ENCODE measurements at regions not wholly inside any gene's neighbourhood (a gene's known extent, or its start where the extent isn't known, plus 50 kb on each side); places are given as distances from the start of the nearest gene placed in this dataset.

DNA sequence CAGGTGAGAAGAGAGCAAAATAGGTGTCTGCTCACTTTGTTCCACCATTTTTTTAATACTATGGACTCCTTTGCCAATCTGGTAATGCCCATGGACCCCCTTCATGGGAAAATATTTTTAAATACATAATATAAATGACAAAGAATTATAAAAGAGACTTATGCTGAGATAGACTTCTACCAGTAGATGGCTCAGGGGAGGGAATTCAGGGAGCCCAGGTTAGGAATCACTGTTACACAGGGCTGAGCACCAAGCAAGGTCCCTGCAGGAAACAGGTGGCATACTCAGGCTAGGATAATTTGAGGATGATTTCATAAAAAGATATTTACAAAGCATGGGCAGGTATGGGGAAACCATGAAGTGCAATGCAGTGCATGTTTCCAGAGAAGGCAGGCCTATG lies 525.9 kb downstream of the FGF9 start:
- DNase-seq = no peak

DNA sequence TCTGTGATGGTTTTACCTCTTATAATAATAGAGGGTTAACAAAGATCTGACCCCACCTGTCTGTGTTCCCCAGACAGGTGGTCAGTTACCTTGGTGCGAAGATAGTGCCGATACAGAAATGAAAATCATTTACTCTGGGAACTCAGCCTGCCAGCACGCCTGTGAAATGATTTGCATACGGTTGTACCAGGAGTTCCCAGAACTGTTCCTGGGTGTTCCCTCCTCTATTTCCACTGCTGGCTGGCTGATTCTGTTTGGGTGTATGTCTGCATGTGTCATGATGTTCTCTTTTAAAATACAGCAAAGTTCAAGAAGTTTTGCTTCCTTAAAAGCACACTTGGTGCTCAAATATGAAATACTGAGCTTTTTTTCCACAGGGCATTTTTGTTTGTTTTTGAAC lies 527.1 kb downstream of the FGF9 start:
- no peak for DNase-seq

DNA sequence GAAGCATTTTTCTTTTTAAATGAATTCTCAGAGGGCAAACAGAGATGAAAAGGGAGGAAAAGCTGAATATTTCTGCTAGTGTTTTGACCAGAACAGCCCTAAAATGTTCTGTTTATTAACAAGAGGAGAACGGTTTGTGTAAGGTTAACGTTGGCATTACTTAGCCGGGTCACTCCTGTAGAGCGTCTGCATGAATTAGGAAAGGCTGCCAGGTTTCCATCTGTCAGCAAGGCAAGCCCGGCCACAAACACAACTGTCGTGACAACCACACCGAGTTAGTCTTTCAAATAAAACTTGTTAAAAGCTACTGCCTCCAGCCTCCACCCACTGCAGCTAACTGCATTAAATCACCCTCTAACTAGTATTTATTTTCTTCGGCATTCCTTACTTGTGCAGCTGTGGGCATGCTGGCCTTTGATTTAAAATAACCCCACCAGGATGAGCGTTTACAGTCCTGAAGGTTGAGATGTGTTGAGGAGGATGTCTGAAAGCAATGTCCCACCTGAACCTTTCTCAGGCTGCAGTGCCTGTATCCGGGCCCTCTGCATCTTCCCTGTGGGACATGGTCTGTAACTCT lies 527.9 kb downstream of the FGF9 start:
- DNase-seq = no peak

DNA sequence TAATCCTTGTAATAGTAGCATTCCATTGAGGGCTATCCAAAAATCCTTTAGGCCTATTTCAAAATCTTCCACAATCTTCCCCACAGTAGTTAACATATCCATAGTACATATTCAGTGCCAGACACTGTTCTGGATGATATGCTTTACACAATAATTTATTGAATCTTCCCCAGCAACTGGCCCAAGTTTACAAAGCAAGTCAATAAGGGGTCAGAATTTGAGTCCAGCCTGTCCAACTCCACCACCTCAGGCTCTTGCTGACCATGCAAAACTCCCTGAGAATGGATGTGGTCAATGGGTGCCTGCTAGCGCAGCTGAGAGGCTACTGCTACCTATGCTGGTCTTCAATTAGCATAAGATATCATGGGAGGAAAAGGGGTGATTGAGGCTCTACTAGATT lies 529.6 kb downstream of the FGF9 start:
- DNase-seq = no peak

DNA sequence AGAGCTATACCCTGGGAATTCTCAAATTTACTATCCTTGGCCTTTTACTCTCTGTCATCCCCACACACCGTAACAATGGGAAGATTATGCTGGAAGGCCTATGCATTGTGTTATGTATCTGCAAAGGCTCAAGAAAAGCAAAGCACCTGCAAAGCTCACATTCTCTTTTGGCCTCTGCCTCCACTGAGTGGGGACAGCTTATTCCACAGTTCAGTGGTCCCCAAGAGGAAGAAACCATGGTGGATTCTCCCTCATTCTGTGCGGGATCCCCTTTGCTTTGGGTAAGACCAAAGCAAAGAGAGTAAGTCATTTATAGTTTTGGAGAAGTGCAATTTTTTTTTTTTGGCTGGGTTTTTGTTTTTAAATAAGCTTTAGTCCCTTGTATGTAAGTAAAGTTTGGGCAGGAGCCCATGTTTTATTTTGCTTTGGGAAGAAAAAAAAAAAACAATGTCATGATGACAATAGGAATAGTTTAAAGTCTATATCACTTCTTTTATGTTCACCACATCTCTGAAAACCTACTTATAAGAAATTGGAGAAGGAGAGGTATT lies 530.6 kb downstream of the FGF9 start:
- no peak for DNase-seq

DNA sequence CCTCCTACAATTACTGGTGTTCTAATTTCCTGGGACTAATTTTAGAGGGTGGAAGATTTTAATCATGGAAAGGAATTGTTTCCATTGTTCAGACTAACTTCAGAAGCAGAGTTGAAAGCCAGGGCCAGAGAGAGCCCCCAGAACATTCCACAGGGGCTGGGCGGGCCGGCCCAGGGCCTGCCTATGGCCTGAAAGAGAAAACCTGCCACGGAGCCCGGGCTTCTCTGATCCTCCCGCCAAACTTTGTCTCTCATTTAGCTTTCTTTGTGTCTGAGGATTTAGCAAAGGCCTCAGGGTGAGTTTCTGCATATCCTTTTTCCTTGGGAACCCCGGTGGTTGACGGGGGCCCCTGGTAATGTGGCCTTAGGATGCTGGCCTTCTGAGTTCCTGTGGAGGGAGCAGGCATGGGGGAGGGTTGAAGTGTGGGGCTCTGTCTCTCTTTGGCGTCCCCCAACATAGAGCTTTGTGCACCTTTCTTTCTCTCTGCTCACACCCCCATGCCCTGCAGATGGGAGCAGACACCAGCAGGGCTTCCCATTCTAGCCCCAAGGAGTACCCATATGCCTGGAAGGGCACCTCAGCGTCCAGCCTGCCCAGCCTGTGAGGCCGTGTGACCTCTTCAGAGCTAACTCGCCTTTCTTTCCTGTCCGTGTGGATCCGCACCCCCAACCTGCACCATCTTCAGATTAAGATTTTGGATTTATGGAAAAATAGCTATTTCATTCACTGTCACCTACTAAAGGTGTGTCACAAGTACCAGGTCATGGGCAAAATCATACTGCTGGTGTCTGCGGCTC lies 539.5 kb downstream of the FGF9 start:
- DNase-seq = no peak

DNA sequence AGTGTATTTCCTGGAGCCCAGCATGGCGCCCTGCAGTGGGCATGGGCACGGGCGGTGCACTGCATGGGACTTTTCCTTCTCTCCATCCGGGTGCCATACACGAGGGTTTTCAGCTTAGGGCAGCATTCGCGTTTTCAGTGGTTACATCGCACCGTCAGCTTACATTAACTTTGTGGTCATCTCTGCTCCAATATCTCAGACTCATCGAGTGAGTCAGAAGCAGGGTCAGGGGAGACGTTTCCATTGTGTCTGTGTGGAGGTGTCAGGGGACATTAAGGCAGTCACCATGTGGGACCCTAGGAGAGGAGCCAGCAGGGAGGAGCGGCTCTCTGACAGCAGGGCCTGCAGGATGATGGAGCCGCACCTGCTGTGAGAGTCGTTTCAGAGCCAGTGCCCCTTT lies 541.0 kb downstream of the FGF9 start:
- DNase-seq = no peak

DNA sequence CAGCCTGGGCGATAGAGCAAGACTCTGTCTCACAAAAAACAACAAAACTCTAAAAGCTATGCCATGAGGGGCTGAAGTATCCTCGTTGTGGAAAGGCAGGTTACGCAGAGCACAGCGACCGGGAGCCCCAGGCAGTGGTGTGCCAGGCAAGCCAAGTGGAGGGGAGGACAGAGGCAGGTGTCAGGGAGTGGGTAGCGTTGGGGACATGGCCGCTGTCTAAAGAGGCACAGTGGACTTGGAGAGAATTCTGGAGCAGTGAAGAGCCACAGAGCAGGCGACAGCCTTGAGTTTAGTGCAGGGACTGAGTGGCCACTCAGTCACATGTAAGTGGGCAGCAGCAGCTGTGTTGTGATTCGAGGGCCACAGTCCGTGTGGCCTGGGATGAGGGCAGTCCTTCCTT lies 541.7 kb downstream of the FGF9 start:
- no peak for DNase-seq

DNA sequence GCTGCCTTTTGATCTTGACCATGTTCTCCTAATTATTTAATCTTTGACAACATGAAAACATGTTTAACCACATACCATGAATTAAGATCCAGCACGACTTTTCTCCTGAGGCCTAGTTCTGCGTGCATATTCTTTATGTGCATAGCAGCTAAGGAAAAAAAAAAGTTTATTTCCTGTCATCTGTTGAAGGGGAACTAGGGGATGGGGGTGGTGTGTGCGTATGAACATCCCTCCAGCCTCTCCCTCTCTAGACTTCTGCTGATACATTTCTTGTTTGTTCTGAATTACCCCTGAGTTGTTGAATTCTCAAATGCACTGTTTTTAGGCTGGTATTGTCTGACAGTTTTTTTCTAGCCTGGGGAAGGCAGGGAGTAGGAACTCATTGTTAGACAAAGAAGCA lies 543.3 kb downstream of the FGF9 start:
- no peak for DNase-seq

DNA sequence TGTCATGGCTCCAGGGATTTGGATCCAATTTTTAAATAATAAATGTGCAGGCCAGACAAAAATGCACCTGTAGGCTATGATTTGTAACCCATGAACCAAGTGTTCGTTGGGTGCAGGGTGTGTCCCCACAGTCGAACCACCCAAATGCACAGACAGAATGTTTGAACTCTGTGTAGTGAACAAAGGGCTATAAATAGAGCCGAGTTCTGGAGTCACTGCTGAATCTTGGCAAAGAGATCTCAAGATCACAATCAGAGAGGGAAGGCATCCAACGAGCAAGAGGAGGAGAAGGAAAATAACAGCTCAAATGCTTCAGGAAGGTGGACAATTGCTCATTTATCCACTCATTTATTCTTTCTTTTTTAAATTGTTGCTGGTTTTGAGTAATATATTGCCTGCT lies 547.9 kb downstream of the FGF9 start:
- DNase-seq = no peak

DNA sequence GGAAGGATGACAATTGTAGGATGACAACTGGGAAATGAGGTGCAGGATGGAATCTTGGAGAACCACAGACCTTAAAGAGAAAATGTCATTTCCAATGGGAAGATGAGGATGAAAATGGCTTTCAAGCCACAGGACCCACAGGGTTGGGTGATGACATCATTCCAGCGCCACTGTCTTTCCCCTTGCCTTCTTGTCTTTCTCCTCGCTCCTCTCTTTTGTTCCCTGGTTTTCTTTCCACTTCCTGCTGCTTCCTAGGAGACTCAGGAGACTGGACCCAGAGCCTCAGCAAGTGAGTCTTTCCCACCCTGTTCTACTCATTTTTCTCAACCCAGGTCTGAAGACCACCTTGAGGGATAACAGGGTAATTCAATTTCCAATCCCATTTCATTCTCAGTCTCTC lies 548.8 kb downstream of the FGF9 start:
- no peak for DNase-seq

DNA sequence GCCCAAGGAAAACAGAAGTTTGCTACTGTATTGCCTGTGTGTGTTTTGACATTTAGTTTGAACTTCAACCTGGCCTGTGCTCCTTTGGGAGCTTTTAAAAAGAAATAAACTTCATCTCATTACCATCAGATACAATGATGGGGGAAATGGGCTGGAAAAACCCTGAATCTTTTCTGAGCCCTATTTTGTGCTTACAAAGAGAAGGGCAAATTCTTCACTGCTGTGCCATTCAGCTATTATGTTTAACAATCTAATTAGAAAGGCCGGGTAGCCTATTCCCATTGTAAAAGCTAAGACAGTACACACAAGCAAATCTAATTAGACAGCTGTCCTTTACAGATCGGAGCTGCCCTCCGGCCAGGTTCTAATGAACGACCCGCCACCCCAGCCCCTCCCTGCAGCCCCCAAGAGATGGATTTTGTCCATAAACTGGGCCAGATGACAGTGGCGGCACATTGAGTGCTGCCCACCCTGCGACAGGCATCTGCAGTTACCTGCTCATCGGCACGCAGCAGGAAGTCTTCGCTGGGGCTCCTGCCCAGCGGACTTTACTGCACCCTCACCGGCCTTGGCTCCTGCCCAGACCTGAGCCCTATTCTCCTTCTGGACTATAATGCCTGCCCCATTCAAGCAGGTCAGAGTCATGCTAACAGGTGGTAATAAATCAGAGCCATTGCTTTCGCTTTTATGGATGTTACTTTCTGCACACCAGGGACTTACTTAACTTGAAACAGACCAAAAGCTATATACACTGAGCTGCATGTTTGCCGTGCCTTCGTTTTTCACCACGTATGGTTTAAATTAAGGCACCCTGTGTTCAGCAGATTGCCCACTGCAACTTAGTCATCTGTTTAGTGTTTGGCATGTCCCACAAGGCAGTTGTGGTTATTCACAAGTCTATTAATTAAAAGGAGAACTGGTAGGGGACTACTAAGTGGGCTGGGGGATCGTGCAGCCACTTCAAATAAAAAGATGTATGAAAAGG lies 549.6 kb downstream of the FGF9 start:
- DNase-seq = no peak

DNA sequence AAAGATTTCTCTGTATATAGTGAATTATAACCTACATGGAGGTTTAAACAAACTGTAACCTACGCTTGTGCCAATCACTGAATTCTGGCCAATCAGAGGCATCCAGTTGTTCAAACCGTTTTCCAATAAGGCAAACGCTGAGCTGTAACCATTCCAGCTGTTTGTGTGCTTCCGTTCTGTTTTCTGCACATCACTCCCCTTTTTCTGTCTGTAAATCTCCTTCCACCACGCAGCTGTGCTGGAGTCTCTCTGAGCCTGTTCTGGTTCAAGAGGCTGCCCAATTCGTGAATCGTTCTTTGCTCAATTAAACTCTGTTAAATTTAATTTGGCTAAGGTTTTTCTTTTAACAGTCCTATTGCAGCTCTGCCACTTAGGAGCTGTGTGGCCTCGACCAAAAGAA lies 552.5 kb downstream of the FGF9 start:
- no peak for DNase-seq

DNA sequence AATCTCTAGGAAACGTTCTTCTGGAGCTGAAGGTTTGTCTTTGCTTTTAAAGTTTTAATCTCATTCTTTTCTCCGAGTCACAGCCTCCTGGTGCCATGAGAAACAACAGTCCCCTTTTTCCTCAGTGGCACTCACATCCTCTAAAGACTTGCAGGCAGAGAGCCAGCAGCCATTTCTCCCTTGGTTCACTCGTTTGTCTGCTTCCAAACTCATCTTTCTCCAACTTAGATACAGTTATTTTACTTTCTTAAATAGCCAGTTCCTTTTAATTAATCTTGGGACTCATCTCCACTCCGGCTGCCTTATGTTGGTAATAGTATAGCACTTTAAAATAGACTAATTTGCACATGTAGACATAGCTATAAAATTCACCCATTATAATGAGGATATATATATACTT lies 555.2 kb downstream of the FGF9 start:
- no peak for DNase-seq

DNA sequence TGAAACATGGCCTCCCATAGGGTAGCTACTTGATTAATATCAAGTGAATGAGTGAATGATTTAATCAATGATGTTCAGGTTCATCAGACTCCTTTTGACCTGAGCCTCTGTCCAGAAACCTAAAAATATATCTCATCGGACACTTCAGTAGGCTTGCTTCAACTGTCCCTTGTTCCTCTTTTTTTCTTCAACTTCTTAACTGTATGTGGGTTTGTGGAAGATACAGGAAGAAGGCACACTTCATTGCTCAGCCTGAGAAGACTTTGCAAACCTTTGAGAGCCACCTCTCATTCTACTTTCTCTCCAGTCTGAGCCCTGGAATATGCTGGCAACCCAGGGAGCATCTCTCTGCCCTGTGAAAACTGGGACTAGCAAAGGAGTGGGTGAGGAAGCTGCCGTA lies 557.0 kb downstream of the FGF9 start:
- no peak for DNase-seq

DNA sequence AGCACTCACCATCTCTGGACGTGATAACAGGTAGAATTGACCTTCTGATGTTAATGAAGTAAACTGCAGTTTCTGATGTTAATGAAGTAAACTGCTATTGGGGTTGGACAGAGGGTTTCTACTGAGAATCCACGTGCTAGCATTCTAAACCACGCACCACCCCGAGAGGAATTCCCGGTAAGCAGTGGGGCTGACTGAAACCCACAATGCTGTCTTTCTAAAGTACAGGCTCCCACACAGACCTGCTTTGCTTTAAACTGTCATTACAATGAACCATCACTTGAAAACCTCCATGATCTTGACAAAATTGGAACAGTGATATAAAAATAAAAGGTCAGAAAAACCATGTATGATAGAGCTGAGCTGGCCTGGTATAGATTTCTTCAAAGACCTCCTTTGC lies 559.0 kb downstream of the FGF9 start:
- DNase-seq = no peak

DNA sequence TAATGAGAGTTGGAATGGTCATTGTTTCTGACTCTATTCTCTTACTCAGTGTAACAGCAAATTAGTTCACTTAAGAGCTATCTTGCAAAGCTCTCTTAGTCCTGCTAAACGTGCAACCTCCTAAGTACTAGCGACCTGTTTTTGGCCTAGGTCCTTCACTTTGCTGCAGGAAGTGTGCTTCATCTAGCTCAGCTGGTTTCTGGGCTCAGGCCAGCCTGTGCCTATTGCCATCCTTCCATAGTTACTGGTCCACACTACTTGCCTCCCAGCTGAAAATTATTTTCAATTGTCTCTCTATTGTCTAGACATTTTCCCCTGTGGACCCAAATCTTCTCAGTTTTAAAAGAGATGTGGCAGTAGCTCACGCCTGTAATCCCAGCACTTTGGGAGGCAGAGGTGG lies 561.3 kb downstream of the FGF9 start:
- no peak for DNase-seq

DNA sequence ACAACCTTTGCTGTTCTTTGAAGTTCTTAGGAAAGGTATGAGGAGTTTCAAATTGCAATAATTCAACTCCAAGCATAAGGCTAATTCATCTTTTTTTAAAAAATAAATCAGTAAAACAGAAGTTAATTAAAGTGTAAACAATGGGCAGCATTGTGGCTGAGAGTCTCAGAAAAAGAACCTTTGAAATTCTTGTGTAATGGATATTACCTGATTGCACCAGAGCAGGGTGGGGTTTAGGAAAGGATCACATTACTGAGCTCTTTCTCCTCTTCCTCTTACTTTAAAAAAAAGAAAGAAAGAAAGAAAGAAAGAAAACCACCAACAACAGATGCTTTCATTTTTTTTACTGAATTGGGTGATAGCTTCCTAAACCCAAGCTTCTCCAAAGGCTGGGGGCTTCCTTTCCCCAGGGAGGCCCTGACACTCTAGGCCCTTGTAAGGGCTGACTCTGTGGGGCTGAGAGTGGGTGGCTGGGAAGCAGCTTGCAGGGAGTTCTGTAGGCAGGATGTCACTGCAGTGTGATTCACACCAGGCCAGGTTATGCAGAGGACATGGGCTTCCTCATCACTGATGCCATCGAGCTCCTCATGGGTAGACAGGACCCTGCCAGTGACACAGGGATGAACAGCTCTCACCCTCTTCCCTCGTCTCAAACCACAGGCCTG lies 564.5 kb downstream of the FGF9 start:
- DNase-seq = no peak

DNA sequence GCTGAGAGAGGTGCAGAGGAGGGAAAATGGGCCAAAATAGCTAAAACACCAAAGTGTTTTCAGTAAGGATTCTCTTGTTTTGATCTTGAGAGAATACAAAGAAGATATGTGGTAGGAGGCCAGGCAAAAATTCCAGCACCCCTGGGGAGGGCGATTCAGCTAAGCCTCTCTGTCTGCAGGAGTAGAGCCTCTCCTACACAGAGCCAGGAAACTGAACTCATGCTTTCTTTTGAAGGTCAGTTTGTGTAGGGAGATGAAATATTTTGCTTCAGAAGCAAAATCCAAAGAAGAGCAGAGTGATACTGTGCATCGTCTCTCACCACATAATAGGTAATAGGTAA lies 565.0 kb downstream of the FGF9 start:
- DNase-seq = no peak

DNA sequence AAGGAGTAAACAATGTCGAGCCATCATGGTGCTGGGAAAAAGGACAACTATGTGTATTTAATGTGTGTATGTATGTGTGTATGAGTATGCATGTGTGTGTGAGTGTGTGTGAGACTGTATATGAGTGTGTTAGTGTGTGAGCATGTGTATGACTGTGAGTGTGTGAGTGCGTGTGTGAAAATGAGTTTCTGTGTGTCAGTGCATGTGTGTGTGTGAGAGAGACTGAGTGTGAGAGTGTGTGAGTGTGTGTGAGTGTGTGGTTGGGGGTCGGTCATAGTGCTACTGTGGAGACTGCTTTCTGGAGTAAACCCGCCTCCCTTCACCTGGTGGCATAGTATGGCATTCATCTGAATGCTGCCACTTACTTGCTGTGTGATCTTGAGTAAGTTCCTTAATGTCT lies 567.4 kb downstream of the FGF9 start:
- DNase-seq = no peak

DNA sequence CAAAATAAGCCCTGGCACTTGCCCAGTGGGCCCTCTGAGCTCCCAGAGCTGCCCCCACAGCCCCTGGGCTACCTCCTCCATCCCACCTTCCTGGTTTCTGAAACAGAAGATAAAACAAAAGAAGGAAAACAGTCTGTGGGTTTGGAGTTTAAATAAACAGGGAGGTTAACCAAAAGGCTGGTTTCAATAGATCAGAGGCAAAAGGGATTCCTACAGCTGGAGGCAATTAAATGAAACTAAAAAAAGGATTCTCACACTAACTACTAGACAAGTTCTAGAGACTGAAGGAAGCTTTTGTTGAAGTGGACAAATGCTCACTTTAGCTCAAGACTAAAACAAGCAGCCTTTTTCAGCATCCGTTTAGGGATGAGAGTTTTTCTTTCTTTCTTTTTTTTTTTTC lies 569.8 kb downstream of the FGF9 start:
- no peak for DNase-seq

DNA sequence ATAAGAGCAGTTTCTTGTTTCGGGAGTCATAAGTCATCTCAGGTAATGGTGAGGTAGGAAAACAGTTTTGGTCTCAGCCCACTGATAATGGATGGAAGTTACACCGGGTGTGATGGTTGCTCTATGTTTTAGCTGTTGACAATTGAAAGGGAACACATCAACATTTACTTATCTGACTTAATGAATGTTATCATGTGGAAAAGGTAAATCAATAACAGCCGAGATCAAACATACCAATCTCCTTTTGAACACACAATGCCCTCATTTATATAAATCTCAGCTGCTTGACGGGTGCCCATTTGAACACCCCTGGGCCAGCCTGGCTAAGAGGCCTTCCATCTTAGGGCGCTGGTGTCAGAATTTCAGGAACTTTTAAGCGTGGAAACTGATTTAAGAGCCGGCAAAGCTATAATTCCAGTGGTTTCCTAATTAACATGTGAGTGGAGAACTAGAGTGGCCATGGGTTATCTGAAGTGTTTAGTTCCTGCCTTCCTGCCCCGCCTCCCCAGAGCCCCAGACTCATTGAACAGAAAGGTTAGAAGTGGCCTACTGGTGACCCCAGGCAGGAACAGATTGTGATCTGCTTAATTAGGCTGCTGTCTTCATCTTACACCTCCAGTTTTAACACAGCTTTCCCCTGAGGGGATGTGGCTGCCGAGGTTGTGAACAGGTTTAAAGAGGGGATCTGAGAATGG lies 572.7 kb downstream of the FGF9 start:
- DNase-seq = no peak
